AG10803 (cell line): ENCODE measurements at regions not wholly inside any gene's neighbourhood (a gene's known extent, or its start where the extent isn't known, plus 50 kb on each side); places are given as distances from the start of the nearest gene placed in this dataset.

Experiments used
- DNase-seq: peaks from one replicate; pipeline ENCODE4 v3.0.0; 2010; ENCODE audit warnings: low read depth
- H3K4me3 ChIP-seq: 2 replicates; pipeline ENCODE4 v1.5.1; 2011; ENCODE audit warnings: mild to moderate bottlenecking, low read length, control low read depth
- TF ChIP-seq, protein P1 (sequence below): conservative IDR thresholded peaks from 2 replicates; pipeline ENCODE4 v1.5.1; 2011; ENCODE audit warnings: mild to moderate bottlenecking, low read length, control low read depth, inconsistent platforms

DNA sequence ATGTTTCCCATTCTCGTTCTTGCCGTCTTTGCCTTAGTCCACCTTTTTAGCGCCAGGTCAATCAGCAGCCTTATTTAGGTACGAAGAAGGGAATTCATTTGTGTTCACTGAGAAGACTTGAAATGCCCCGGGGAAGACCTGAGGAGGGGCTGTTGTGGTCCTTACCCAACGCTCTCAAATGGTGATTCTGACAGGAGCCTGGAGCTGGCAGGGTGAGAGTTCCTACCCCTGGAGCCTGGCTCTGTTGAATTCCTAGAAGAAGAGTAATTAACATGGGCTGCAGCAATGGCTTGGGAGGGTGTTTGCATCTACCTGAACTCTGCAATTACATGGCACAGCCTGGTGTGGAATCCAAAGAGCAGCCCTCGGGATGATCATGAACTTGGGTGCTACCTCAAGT lies 76.9 kb upstream of the DSCAM start:
- TF ChIP-seq, protein P1, sequence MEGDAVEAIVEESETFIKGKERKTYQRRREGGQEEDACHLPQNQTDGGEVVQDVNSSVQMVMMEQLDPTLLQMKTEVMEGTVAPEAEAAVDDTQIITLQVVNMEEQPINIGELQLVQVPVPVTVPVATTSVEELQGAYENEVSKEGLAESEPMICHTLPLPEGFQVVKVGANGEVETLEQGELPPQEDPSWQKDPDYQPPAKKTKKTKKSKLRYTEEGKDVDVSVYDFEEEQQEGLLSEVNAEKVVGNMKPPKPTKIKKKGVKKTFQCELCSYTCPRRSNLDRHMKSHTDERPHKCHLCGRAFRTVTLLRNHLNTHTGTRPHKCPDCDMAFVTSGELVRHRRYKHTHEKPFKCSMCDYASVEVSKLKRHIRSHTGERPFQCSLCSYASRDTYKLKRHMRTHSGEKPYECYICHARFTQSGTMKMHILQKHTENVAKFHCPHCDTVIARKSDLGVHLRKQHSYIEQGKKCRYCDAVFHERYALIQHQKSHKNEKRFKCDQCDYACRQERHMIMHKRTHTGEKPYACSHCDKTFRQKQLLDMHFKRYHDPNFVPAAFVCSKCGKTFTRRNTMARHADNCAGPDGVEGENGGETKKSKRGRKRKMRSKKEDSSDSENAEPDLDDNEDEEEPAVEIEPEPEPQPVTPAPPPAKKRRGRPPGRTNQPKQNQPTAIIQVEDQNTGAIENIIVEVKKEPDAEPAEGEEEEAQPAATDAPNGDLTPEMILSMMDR: no peak
- H3K4me3 ChIP-seq: no peak overlapping the region
- DNase-seq: no peak

DNA sequence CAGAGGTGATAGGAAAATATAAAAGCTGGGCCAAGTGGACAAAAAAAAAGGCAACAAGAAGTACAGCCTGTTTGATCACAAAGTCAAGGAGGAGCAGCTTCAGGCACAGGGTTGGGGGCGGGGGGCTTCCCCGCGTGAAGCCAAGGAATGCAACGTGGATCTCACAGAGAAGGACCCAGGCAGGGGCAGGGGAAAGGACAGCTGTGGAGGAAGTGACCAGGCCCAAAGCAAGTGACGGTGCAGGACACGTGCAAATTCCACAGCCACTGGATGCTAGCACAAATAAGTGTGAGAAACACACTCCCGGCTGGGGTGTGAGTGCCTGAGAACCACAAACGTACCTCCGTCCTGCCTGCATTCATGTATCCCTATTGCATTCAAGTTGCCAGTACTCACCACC lies 77.7 kb upstream of the DSCAM start:
- no peak overlapping the region for H3K4me3 ChIP-seq
- TF ChIP-seq, protein P1: no peak
- no peak for DNase-seq

DNA sequence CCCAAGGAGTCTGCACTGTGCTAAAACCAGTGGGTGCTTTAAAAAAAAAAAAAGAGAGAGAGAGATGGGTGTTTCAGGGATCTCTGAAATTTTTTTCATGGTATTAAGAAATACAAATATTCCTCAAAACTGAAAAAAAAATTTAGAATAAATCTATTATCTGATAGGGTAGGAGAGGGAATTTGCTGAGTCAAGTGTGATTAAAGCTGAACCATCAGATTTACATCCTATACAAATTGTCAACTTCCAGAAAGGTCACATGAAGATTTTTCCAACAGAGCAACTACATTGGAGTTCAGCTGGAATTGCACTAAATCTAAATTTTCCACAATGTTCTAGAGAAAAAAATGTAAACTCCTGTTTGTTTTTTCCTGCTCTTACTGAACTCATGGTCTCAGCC lies 79.3 kb upstream of the DSCAM start:
- TF ChIP-seq, protein P1: no peak
- no peak overlapping the region for H3K4me3 ChIP-seq
- DNase-seq: no peak

DNA sequence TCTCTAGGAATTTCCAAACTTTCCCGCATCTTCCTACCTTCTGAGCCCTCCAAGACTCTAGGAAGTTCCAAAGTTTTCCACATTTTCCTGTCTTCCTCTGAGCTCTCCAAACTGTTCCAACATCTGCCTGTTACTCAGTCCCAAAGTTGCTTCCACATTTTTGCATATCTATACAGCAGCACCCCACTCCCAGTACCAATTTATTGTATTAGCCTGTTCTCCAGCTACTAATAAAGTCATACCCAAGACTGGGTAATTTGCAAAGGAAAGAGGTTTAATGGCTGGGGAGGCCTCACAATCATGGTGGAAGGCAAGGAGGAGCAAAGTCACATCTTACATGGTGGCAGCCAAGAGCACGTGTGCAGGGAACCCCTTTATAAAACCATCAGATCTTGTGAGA lies 82.9 kb upstream of the DSCAM start:
- no peak overlapping the region for H3K4me3 ChIP-seq
- no peak for DNase-seq
- TF ChIP-seq, protein P1: no peak

DNA sequence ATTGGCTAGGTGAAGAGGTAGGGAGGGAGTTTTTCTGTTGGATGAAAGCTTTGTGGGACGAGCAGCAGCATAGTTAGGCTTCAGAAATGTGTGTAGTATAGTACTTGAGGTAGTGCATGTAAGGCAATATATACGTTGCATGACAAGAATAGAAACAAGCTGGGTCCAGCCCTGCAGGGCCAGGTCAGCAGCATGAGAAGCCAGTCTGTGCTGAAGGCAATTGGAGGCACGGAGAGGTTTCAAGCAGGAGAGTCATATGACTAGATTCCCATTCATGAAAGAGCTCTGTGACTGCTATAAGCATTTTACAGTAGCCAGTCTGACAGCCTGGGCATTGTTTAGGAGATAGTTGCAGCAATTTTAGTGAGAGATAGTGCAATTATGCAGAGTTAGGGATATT lies 84.2 kb upstream of the DSCAM start:
- H3K4me3 ChIP-seq: no peak overlapping the region
- TF ChIP-seq, protein P1: no peak
- DNase-seq: no peak

DNA sequence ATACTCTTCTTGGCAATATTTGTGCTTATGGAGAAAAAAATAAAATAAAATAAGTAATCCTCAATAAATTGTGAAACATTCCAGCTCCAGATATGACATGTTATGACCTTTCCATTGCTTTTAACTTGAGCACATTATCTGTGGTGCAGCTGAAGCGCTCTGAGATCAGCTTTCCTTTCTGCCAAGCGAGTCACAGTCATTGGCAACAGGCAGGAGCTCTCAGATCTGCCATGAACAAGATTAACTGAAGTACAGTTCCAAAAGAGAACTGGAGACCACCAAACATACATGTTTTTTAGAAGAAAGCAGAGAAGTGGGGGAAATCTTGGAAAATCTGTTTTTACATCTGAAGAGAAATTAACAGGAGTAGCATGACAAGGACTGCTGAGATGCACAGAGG lies 89.2 kb upstream of the DSCAM start:
- TF ChIP-seq, protein P1: no peak
- no peak for DNase-seq
- no peak overlapping the region for H3K4me3 ChIP-seq

DNA sequence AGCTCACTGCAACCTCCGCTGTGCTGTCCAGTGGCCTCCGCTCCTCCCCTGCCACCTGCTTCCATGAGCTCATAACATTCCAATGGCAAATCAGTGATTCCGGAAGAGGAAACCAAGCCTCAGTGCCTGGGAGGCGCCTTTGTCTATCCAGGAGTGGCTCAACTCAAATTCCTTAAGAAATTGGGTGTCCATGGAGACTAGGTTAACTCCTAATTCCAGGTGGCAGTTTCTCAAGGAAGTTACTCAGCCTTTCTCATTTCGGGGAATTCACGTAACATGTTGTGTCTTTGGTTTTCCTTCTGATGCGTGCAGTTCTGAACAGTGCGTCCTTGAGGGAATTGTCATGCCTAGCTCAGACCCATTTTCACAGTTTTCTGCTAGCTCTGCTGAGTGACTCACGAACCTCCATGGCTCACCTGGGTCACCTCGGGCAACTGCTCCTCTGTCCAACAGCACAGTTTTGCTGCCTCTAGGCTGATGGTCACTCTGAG lies 89.9 kb upstream of the DSCAM start:
- no peak overlapping the region for H3K4me3 ChIP-seq
- DNase-seq: no peak

More for the DNA sequence above, 89.9 kb upstream of the DSCAM start:
- TF ChIP-seq, protein P1: no peak
